Mucosa of rectum (tissue), 2 donors: ENCODE measurements at regions not wholly inside any gene's neighbourhood (a gene's known extent, or its start where the extent isn't known, plus 50 kb on each side); places are given as distances from the start of the nearest gene placed in this dataset.
"Not testable (repeated sequence)": the region's sequence is repeated elsewhere in the genome, so short reads cannot be mapped to it uniquely, and the experiment has no call there.

Source experiments
- H3K27ac ChIP-seq, 2 donors: one replicate each; pipeline ENCODE4 v1.7.0; 2013; ENCODE audit warnings: inconsistent platforms in 2 of 2, low read depth in 2 of 2, low read length in 2 of 2
- H3K27me3 ChIP-seq, 2 donors: one replicate each; pipeline ENCODE4 v1.7.0; 2013; ENCODE audit warnings: low read length in 2 of 2; ENCODE audit not compliant: control insufficient read depth in 2 of 2, insufficient read depth in 2 of 2
- H3K36me3 ChIP-seq, 2 donors: one replicate each; pipeline ENCODE4 v1.7.0; 2013; ENCODE audit warnings: low read length in 2 of 2; ENCODE audit not compliant: control insufficient read depth in 2 of 2, insufficient read depth in 2 of 2
- H3K4me1 ChIP-seq, 2 donors: one replicate each; pipeline ENCODE4 v1.7.0; 2013; ENCODE audit warnings: low read length in 2 of 2, mild to moderate bottlenecking in 1 of 2; ENCODE audit not compliant: control insufficient read depth in 2 of 2, insufficient read depth in 2 of 2
- H3K4me3 ChIP-seq, 2 donors: one replicate each; pipeline ENCODE4 v1.7.0; 2013; ENCODE audit warnings: low read length in 2 of 2
- H3K9ac ChIP-seq, 2 donors: one replicate each; pipeline ENCODE4 v1.7.0; 2013; ENCODE audit warnings: low read length in 2 of 2, low read depth in 1 of 2, mild to moderate bottlenecking in 1 of 2
- H3K9me3 ChIP-seq, 2 donors: one replicate each; pipeline ENCODE4 v1.7.0; 2013; ENCODE audit warnings: low read length in 2 of 2; ENCODE audit not compliant: control insufficient read depth in 2 of 2
- donor health status: healthy.
- donor health status: Normal muscosa, but diverticular disease.

DNA sequence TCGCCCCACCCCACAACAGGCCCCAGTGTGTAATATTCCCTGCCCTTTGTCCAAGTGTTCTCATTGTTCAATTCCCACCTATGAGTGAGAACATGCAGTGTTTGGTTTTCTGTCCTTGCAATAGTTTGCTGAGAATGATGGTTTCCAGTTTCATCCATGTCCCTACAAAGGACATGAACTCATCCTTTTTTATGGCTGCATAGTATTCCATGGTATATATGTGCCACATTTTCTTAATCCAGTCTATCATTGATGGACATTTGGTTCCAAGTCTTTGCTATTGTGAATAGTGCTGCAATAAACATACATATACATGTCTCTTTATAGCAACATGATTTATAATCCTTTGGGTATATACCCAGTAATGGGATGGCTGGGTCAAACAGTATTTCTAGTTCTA is 132.7 kb downstream of the SNX10 start:
- H3K36me3 ChIP-seq, H3K4me1 ChIP-seq, H3K27ac ChIP-seq, H3K4me3 ChIP-seq, H3K9me3 ChIP-seq, H3K27me3 ChIP-seq, H3K9ac ChIP-seq: not testable (repeated sequence)

DNA sequence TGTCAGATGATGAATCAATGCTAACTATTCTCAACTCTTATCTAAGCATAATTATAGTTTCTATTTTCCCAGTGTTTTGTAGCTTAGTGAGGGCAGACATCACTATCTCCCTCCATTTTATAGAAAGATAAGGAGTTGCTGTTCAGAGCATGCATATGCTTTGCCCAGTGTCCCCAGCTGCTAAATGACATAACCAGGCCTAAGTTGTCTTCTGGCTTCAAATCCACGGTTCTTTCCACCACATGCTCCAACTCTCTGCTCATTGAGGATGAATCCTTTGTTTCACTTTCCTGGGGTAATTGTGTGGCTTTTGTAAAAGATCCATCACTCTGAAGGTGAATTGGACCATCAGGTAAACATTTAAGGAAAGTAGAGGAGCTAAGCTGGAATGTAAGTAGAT is 134.0 kb downstream of the SNX10 start:
- H3K4me3 ChIP-seq = no peak overlapping the region
- H3K36me3 ChIP-seq = no peaks in the 10 kb centered on the region

DNA sequence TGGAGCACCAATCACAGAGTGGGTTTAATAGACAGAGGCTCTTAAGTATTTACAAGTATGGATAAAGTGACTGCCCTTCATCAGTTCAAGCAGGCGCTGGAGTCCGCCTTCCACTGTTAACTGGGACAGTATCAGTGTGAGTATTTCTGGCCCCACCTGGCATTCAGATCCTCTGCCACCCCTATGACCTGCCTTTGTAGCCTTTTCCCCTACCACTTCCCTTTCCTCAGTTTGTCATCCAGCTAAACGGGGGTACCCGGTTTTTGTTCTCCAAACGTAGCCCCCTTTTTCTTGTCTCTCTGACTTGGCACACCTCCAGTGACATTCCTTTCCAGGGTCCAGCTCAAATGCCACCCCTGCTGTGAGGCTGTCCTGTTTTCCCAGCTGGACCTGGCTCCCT is 134.4 kb downstream of the SNX10 start:
- H3K4me3 ChIP-seq = no peak overlapping the region
- no peaks in the 10 kb centered on the region for H3K36me3 ChIP-seq
- H3K27me3 ChIP-seq = no peaks in the 10 kb centered on the region
- no peak overlapping the region for H3K27ac ChIP-seq
- H3K9ac ChIP-seq = no peak overlapping the region
- H3K4me1 ChIP-seq = no peaks in the 10 kb centered on the region
- no peaks in the 10 kb centered on the region for H3K9me3 ChIP-seq

More for the DNA sequence above, 134.0 kb downstream of the SNX10 start:
- H3K27ac ChIP-seq = no peak overlapping the region
- no peak overlapping the region for H3K9ac ChIP-seq
- H3K9me3 ChIP-seq = no peaks in the 10 kb centered on the region
- no peaks in the 10 kb centered on the region for H3K4me1 ChIP-seq
- no peaks in the 10 kb centered on the region for H3K27me3 ChIP-seq

DNA sequence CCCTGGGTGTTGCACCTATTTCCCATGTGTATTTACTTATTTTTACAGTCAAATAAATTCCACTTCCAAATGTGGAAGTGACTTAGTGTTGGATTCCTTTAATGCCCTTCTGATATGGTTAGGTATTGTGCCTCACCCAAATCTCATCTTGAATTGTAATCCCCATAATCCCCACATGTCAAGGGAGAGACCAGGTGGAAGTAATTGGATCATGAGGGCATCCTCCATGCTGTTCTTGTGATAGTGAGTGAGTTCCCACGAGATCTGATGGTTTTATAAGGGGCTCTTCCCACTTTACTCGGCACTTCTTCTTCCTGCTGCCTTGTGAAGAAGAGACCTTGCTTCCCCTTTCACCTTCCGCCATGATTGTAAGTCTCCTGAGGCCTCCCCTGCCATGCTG is 136.9 kb downstream of the SNX10 start:
- Histone ChIP-seq H3K9me3 (no peaks in the 10 kb centered on the region), H3K36me3 (no peaks in the 10 kb centered on the region), H3K4me1 (no peaks in the 10 kb centered on the region), H3K9ac (no peak overlapping the region), H3K4me3 (no peak overlapping the region), H3K27ac (no peak overlapping the region), H3K27me3 (no peaks in the 10 kb centered on the region)

DNA sequence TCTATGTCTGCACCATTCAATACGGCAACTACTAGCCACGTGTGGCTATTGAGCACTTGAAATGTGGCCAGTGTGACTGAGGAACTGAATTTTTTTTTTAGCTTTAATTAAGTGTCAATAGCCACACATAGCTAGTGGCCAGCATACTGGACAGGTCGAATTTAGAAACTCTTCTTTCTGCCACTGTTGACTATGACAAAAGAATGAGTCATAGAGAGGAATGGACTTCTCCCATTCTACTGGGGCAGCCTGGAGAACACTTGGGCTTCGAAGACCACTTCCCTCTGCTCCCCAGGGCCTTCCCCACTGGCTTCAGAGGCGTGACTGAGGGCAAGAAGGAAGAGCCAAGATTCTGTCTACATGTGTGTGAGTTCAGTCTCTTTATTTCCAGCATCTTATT is 137.5 kb downstream of the SNX10 start:
- Histone ChIP-seq H3K9ac (no peak overlapping the region), H3K27me3 (no peaks in the 10 kb centered on the region), H3K4me1 (no peaks in the 10 kb centered on the region), H3K27ac (no peak overlapping the region), H3K36me3 (no peaks in the 10 kb centered on the region), H3K4me3 (no peak overlapping the region), H3K9me3 (no peaks in the 10 kb centered on the region)

DNA sequence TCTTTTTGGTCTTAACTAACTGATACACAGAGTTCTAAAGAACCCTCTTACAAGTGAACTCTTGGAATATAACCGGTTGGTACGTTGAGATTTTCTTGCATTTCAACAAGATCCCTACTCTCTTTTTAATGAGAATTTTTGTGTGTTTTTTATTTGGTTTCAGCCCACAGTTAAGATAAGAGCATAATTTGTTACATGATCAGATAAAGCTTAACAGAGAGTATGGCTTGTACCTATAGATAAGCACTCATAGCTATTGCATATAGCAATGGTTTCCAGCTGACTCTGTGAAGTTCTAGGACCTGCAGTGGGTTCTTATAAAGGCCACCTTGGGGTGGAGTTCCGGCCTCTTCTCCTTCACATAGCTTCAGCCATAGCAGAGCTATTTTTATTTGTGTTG is 143.3 kb downstream of the SNX10 start:
- no peak overlapping the region for H3K27ac ChIP-seq
- H3K36me3 ChIP-seq = no peaks in the 10 kb centered on the region
- H3K27me3 ChIP-seq = no peaks in the 10 kb centered on the region
- H3K9me3 ChIP-seq = no peaks in the 10 kb centered on the region
- H3K4me1 ChIP-seq = no peaks in the 10 kb centered on the region
- no peak overlapping the region for H3K4me3 ChIP-seq
- no peak overlapping the region for H3K9ac ChIP-seq

DNA sequence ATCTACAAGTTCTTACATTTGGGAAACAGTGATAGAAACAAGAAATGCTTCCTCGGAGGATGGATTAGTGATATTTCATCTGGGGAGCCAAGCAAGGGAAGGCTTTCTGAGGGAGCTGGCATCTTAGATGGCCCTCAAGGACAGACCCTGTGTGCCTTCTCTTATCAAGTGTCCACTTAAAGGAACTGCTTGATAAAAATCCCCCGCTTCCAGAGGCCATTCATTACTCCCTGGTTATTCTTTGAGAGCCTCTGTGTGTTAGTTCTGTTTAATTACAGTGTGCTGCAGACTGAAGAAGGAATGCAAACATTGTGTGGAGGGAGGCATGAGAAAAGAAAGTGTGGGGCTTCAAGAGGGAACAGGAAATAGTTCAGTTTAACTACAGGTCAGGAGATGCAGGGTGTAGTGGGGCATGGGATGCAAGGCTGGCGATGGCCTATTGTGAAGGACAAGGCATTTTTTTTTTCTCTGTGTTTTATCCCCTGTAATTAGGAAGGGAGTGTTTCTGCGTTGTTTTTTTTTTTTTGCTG is 145.4 kb downstream of the SNX10 start:
- no peak overlapping the region for H3K27ac ChIP-seq
- H3K9ac ChIP-seq = no peak overlapping the region

DNA sequence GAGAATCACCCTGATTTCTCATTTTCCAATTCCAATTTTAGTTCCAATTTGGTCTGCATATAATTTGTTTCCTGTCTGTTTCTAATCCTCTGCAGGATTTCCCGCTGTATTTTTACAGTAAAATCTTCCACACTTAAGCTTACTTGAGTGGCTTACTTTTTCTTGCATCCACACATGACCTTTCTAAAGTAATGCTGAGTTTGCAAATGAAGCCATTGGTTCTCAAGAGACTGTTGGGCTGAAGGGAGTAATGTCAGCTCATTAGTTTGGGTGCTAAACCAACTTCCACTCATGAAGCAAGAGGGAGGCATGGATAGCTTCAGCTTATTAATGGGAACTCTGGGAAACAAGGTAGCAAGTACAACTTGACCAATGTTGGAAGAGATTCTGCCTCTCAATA is 146.4 kb downstream of the SNX10 start:
- no peaks in the 10 kb centered on the region for H3K27me3 ChIP-seq
- H3K36me3 ChIP-seq = no peaks in the 10 kb centered on the region
- H3K9me3 ChIP-seq = no peaks in the 10 kb centered on the region
- H3K9ac ChIP-seq = no peak overlapping the region
- no peak overlapping the region for H3K27ac ChIP-seq
- H3K4me1 ChIP-seq = no peaks in the 10 kb centered on the region
- H3K4me3 ChIP-seq = no peak overlapping the region

More for the DNA sequence above, 145.4 kb downstream of the SNX10 start:
- no peaks in the 10 kb centered on the region for H3K36me3 ChIP-seq
- H3K4me3 ChIP-seq = no peak overlapping the region
- no peaks in the 10 kb centered on the region for H3K4me1 ChIP-seq
- H3K27me3 ChIP-seq = no peaks in the 10 kb centered on the region
- H3K9me3 ChIP-seq = no peaks in the 10 kb centered on the region

DNA sequence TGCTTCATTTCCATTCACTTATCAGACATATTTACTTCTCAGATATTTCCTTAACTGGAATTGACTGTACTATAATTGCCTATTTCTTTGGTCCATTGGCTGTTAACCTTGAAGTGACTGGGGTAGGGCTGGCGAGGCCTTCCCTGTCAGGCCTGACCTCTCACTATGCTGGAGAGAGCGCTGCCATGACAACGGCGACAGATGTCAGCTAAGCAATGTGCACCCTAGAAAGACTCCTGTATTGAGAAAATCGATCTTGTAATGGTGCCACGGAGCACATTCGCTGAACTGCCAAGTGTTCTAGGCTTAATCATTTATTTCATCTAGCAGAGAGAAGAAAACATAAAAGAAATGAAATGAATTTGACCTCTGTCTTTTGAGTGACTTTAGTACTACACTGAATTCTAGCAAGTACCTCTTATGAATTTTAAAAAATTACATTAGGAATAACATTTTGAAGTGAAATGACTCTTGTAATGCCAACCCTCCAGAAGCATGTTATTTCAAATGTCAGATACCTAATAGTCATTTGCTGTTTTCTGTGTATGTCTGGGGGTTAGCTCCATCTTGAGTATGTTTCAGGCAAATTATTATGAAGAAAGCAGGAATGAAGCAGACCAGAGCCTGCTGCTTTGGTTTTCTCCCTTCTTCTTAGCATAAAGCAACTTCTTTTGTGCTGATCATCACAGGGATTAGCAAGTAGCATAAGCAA is 148.0 kb downstream of the SNX10 start:
- no peak overlapping the region for H3K9ac ChIP-seq
- H3K27me3 ChIP-seq = no peaks in the 10 kb centered on the region
- no peaks in the 10 kb centered on the region for H3K36me3 ChIP-seq
- H3K4me3 ChIP-seq = no peak overlapping the region
- no peak overlapping the region for H3K27ac ChIP-seq
- H3K4me1 ChIP-seq = no peaks in the 10 kb centered on the region
- H3K9me3 ChIP-seq = no peaks in the 10 kb centered on the region

DNA sequence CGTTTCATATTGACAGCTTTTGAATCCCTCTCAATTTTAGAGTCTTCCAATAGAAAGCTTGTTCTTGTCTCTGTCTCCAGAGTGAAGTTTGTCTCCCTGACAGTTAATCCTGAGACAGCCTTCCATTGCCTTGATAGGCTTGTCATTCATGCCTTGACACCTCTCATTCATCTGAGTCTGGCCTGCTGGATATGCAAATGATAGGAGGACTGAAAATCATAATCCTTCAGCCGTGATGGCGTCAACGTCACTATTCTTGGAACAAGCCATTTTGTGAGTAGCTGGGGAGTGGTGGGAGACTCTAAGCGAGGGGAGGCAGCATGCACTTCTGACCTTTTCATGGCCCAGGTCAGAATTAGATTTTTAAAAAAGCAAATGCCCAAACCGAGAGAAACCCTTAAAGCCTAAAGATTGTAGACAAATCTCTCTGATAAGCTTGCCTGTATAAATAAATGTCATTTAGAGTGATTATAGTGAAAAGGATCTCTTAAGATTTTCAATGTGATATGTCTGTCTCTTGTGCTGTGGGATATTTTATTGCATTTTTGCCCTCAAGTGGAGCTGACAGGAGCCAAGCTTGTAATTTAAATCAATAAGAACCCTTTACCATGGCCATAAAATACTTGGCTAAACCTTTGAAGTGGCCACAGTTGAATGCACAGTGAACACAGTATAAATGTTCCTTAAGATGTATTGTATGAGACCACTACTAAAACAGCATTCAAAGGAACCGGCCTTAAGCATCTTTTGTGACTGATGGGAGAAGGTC is 148.8 kb downstream of the SNX10 start:
- Histone ChIP-seq H3K4me3 (no peak overlapping the region), H3K27ac (no peak overlapping the region)

More for the DNA sequence above, 148.8 kb downstream of the SNX10 start:
- no peaks in the 10 kb centered on the region for H3K4me1 ChIP-seq
- no peaks in the 10 kb centered on the region for H3K36me3 ChIP-seq
- H3K9me3 ChIP-seq = no peaks in the 10 kb centered on the region
- no peaks in the 10 kb centered on the region for H3K27me3 ChIP-seq
- no peak overlapping the region for H3K9ac ChIP-seq
